ENCODE measurements at regions not wholly inside any gene's neighbourhood (a gene's known extent, or its start where the extent isn't known, plus 50 kb on each side); places are given as distances from the start of the nearest gene placed in this dataset.

- TF ChIP-seq CTCF (IDR thresholded peaks at IDR 0.05): no peak
- no peak overlapping the region for H2AFZ ChIP-seq
- no peak overlapping the region for H3K27ac ChIP-seq
- no peak overlapping the region for H3K4me2 ChIP-seq (ENCODE audit: low read length)
- no peak overlapping the region for H3K4me3 ChIP-seq (ENCODE audit: low read depth, low read length)
- no peaks in the 10 kb centered on the region for H3K4me1 ChIP-seq
- H3K36me3 ChIP-seq (ENCODE audit: control insufficient read depth, insufficient read depth, low read length): no peaks in the 10 kb centered on the region
- H3K9ac ChIP-seq: no peak overlapping the region
- no peaks in the 10 kb centered on the region for H3K27me3 ChIP-seq (ENCODE audit: control insufficient read depth, insufficient read depth, low read length)
- H3K79me2 ChIP-seq: no peaks in the 10 kb centered on the region
- no peaks in the 10 kb centered on the region for H3K9me3 ChIP-seq (ENCODE audit: control insufficient read depth, low read length)
These were observed 1745.6 kb upstream of the PCDH20 start for GRCh38 chr13:63161219-63161618.

- Histone ChIP-seq H3K27me3 (ENCODE audit: control insufficient read depth, insufficient read depth, low read length) (no peaks in the 10 kb centered on the region), H3K4me3 (ENCODE audit: low read depth, low read length) (no peak overlapping the region), H3K9me3 (ENCODE audit: control insufficient read depth, low read length) (no peaks in the 10 kb centered on the region), H3K4me1 (no peaks in the 10 kb centered on the region), H3K9ac (no peak overlapping the region), H2AFZ (no peak overlapping the region), H3K4me2 (ENCODE audit: low read length) (no peak overlapping the region), H3K36me3 (ENCODE audit: control insufficient read depth, insufficient read depth, low read length) (no peaks in the 10 kb centered on the region), H3K79me2 (no peaks in the 10 kb centered on the region), H3K27ac (no peak overlapping the region)
- no peak for TF ChIP-seq CTCF (IDR thresholded peaks at IDR 0.05)
These were observed 1741.2 kb upstream of the PCDH20 start for GRCh38 chr13:63156816-63157215.

DNA sequence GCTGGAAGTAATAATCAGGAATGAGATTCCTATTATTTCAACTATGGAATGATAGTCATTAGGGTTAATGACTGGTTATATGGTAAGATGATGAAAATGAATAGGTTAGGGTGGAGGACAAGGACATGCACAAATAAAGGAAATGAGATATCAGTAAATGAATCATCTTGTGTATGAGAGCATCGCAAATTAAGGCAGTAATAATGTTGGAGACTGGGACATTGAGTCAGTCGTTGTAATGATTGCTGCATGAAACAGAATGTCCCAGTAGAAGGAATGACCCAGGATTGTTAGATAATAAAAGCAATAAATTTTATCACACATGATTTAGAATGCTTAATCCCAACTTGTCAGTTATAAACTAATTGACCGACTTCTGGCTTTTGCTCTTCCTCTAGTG is 1733.7 kb upstream of the PCDH20 start:
- no peaks in the 10 kb centered on the region for H3K9me3 ChIP-seq (ENCODE audit: control insufficient read depth, low read length)
- H3K4me1 ChIP-seq: no peaks in the 10 kb centered on the region
- H3K36me3 ChIP-seq (ENCODE audit: control insufficient read depth, insufficient read depth, low read length): no peaks in the 10 kb centered on the region
- no peak for TF ChIP-seq CTCF (IDR thresholded peaks at IDR 0.05)
- H3K4me3 ChIP-seq (ENCODE audit: low read depth, low read length): no peak overlapping the region
- no peak overlapping the region for H3K9ac ChIP-seq
- H3K79me2 ChIP-seq: no peaks in the 10 kb centered on the region
- no peaks in the 10 kb centered on the region for H3K27me3 ChIP-seq (ENCODE audit: control insufficient read depth, insufficient read depth, low read length)
- H3K27ac ChIP-seq: no peak overlapping the region
- H3K4me2 ChIP-seq (ENCODE audit: low read length): no peak overlapping the region
- H2AFZ ChIP-seq: no peak overlapping the region

GRCh38 chr13:63139277-63139676 is 1723.6 kb upstream of the PCDH20 start:
- no peaks in the 10 kb centered on the region for H3K4me1 ChIP-seq
- H3K9me3 ChIP-seq (ENCODE audit: control insufficient read depth, low read length): no peaks in the 10 kb centered on the region
- no peaks in the 10 kb centered on the region for H3K79me2 ChIP-seq
- no peak overlapping the region for H3K4me3 ChIP-seq (ENCODE audit: low read depth, low read length)
- no peak overlapping the region for H3K27ac ChIP-seq
- no peaks in the 10 kb centered on the region for H3K27me3 ChIP-seq (ENCODE audit: control insufficient read depth, insufficient read depth, low read length)
- H3K36me3 ChIP-seq (ENCODE audit: control insufficient read depth, insufficient read depth, low read length): no peaks in the 10 kb centered on the region
- no peak overlapping the region for H2AFZ ChIP-seq
- TF ChIP-seq CTCF (IDR thresholded peaks at IDR 0.05): no peak
- H3K4me2 ChIP-seq (ENCODE audit: low read length): no peak overlapping the region
- no peak overlapping the region for H3K9ac ChIP-seq

- TF ChIP-seq CTCF (IDR thresholded peaks at IDR 0.05): no peak
- Histone ChIP-seq H3K27ac (no peak overlapping the region), H3K4me2 (ENCODE audit: low read length) (no peak overlapping the region), H3K36me3 (ENCODE audit: control insufficient read depth, insufficient read depth, low read length) (no peaks in the 10 kb centered on the region), H3K4me1 (no peaks in the 10 kb centered on the region), H2AFZ (no peak overlapping the region), H3K4me3 (ENCODE audit: low read depth, low read length) (no peak overlapping the region), H3K9me3 (ENCODE audit: control insufficient read depth, low read length) (no peaks in the 10 kb centered on the region), H3K79me2 (no peaks in the 10 kb centered on the region), H3K9ac (no peak overlapping the region), H3K27me3 (ENCODE audit: control insufficient read depth, insufficient read depth, low read length) (no peaks in the 10 kb centered on the region)
These were observed 1714.3 kb upstream of the PCDH20 start for GRCh38 chr13:63129995-63130394.

Measured in parathyroid adenoma (tissue), 2 donors.